ENCODE measurements at regions not wholly inside any gene's neighbourhood (a gene's known extent, or its start where the extent isn't known, plus 50 kb on each side); places are given as distances from the start of the nearest gene placed in this dataset.

GRCh38 chr1:60448850-60449249, 375.3 kb upstream of the C1orf87 start:
- POLR2A ChIA-PET = no interaction called here
- H3K4me3 ChIP-seq (ENCODE audit: low read length) = no peak overlapping the region
- H3K27ac ChIP-seq (ENCODE audit: low read depth, low read length) = no peak overlapping the region
- no peaks in the 10 kb centered on the region for H3K4me1 ChIP-seq (ENCODE audit: control insufficient read depth in 2 of 2, insufficient read depth in 2 of 2, low read length in 2 of 2)
- H3K27me3 ChIP-seq (ENCODE audit: control insufficient read depth in 2 of 2, insufficient read depth in 2 of 2, low read length in 2 of 2) = no peaks in the 10 kb centered on the region
- H3K9me3 Mint-ChIP-seq = peaks cover 0 to 23% (median 3%) of the 10 kb centered on the region in 11 donors
- H3K4me3 Mint-ChIP-seq = no peak overlapping the region
- ATAC-seq = no peak
- H3K9me3 ChIP-seq (ENCODE audit: control insufficient read depth in 2 of 3, low read length in 3 of 3) = no peaks in the 10 kb centered on the region
- no peak for DNase-seq
- H3K36me3 Mint-ChIP-seq = no peaks in the 10 kb centered on the region
- H3K36me3 ChIP-seq (ENCODE audit: control insufficient read depth in 2 of 3, insufficient read depth in 3 of 3, low read length in 3 of 3) = no peaks in the 10 kb centered on the region
- CTCF ChIA-PET = no interaction called here
- intact Hi-C loops (cut with micrococcal nuclease) = no loop called here
- no peaks in the 10 kb centered on the region for H3K4me1 Mint-ChIP-seq
- H3K27ac Mint-ChIP-seq = no peak overlapping the region
- H3K27me3 Mint-ChIP-seq = peaks cover 0 to 5% (median 0%) of the 10 kb centered on the region in 5 donors

GRCh38 chr1:60444680-60445079, 371.1 kb upstream of the C1orf87 start:
- H3K27ac ChIP-seq (ENCODE audit: low read depth, low read length) = no peak overlapping the region
- Mint-ChIP-seq H3K4me1 (no peaks in the 10 kb centered on the region), H3K27me3 (no peaks in the 10 kb centered on the region), H3K9me3 (peaks cover 0 to 16% (median 0%) of the 10 kb centered on the region in 11 donors), H3K36me3 (no peaks in the 10 kb centered on the region), H3K27ac (no peak overlapping the region), H3K4me3 (no peak overlapping the region)
- H3K36me3 ChIP-seq (ENCODE audit: control insufficient read depth in 2 of 3, insufficient read depth in 3 of 3, low read length in 3 of 3) = no peaks in the 10 kb centered on the region
- no peaks in the 10 kb centered on the region for H3K27me3 ChIP-seq (ENCODE audit: control insufficient read depth in 2 of 2, insufficient read depth in 2 of 2, low read length in 2 of 2)
- POLR2A ChIA-PET = no interaction called here
- no peaks in the 10 kb centered on the region for H3K9me3 ChIP-seq (ENCODE audit: control insufficient read depth in 2 of 3, low read length in 3 of 3)
- ATAC-seq (no peak), DNase-seq (no peak)
- intact Hi-C loops (cut with micrococcal nuclease) = no loop called here
- no peak overlapping the region for H3K4me3 ChIP-seq (ENCODE audit: low read length)
- H3K4me1 ChIP-seq (ENCODE audit: control insufficient read depth in 2 of 2, insufficient read depth in 2 of 2, low read length in 2 of 2) = no peaks in the 10 kb centered on the region
- CTCF ChIA-PET = no interaction called here

- DNase-seq = no peak
- Mint-ChIP-seq H3K36me3 (no peaks in the 10 kb centered on the region), H3K27ac (no peak overlapping the region), H3K4me3 (no peak overlapping the region), H3K27me3 (peaks cover 0 to 4% (median 0%) of the 10 kb centered on the region in 5 donors), H3K9me3 (peaks cover 3 to 27% (median 9%) of the 10 kb centered on the region in 11 donors), H3K4me1 (no peaks in the 10 kb centered on the region)
- ChIA-PET POLR2A (no interaction called here), CTCF (no interaction called here)
- intact Hi-C loops (cut with micrococcal nuclease) = no loop called here
- Histone ChIP-seq H3K27ac (ENCODE audit: low read depth, low read length) (no peak overlapping the region), H3K36me3 (ENCODE audit: control insufficient read depth in 2 of 3, insufficient read depth in 3 of 3, low read length in 3 of 3) (no peaks in the 10 kb centered on the region), H3K4me3 (ENCODE audit: low read length) (no peak overlapping the region), H3K9me3 (ENCODE audit: control insufficient read depth in 2 of 3, low read length in 3 of 3) (no peaks in the 10 kb centered on the region), H3K4me1 (ENCODE audit: control insufficient read depth in 2 of 2, insufficient read depth in 2 of 2, low read length in 2 of 2) (no peaks in the 10 kb centered on the region), H3K27me3 (ENCODE audit: control insufficient read depth in 2 of 2, insufficient read depth in 2 of 2, low read length in 2 of 2) (no peaks in the 10 kb centered on the region)
- no peak for ATAC-seq
Measured at GRCh38 chr1:60436186-60436585, 362.6 kb upstream of the C1orf87 start.

- H3K27ac Mint-ChIP-seq = no peak overlapping the region
- H3K4me3 Mint-ChIP-seq = no peak overlapping the region
- H3K36me3 Mint-ChIP-seq = no peaks in the 10 kb centered on the region
- peaks cover 4 to 23% (median 9%) of the 10 kb centered on the region in 11 donors for H3K9me3 Mint-ChIP-seq
- no peaks in the 10 kb centered on the region for H3K4me1 Mint-ChIP-seq
- ChIA-PET POLR2A (no interaction called here), CTCF (no interaction called here)
- H3K27me3 Mint-ChIP-seq = peaks cover 0 to 8% (median 0%) of the 10 kb centered on the region in 5 donors
- DNase-seq (no peak), ATAC-seq (no peak)
- Histone ChIP-seq H3K4me3 (ENCODE audit: low read length) (no peak overlapping the region), H3K9me3 (ENCODE audit: control insufficient read depth in 2 of 3, low read length in 3 of 3) (no peaks in the 10 kb centered on the region), H3K27ac (ENCODE audit: low read depth, low read length) (no peak overlapping the region), H3K4me1 (ENCODE audit: control insufficient read depth in 2 of 2, insufficient read depth in 2 of 2, low read length in 2 of 2) (no peaks in the 10 kb centered on the region), H3K36me3 (ENCODE audit: control insufficient read depth in 2 of 3, insufficient read depth in 3 of 3, low read length in 3 of 3) (no peaks in the 10 kb centered on the region), H3K27me3 (ENCODE audit: control insufficient read depth in 2 of 2, insufficient read depth in 2 of 2, low read length in 2 of 2) (no peaks in the 10 kb centered on the region)
- intact Hi-C loops (cut with micrococcal nuclease) = no loop called here
Measured at GRCh38 chr1:60431593-60431992, 358.0 kb upstream of the C1orf87 start.

GRCh38 chr1:60430375-60430774, 356.8 kb upstream of the C1orf87 start:
- H3K27me3 Mint-ChIP-seq = peaks cover 0 to 8% (median 0%) of the 10 kb centered on the region in 5 donors
- H3K4me3 Mint-ChIP-seq = no peak overlapping the region
- H3K4me1 Mint-ChIP-seq = no peaks in the 10 kb centered on the region
- ATAC-seq (no peak), DNase-seq (no peak)
- peaks cover 2 to 18% (median 8%) of the 10 kb centered on the region in 11 donors for H3K9me3 Mint-ChIP-seq
- CTCF ChIA-PET = no interaction called here
- H3K9me3 ChIP-seq (ENCODE audit: control insufficient read depth in 2 of 3, low read length in 3 of 3) = no peaks in the 10 kb centered on the region
- no peak overlapping the region for H3K27ac ChIP-seq (ENCODE audit: low read depth, low read length)
- H3K36me3 ChIP-seq (ENCODE audit: control insufficient read depth in 2 of 3, insufficient read depth in 3 of 3, low read length in 3 of 3) = no peaks in the 10 kb centered on the region
- POLR2A ChIA-PET = no interaction called here
- H3K4me1 ChIP-seq (ENCODE audit: control insufficient read depth in 2 of 2, insufficient read depth in 2 of 2, low read length in 2 of 2) = no peaks in the 10 kb centered on the region
- H3K27ac Mint-ChIP-seq = no peak overlapping the region
- no peaks in the 10 kb centered on the region for H3K27me3 ChIP-seq (ENCODE audit: control insufficient read depth in 2 of 2, insufficient read depth in 2 of 2, low read length in 2 of 2)
- no peaks in the 10 kb centered on the region for H3K36me3 Mint-ChIP-seq
- intact Hi-C loops (cut with micrococcal nuclease) = no loop called here
- H3K4me3 ChIP-seq (ENCODE audit: low read length) = no peak overlapping the region

- no peaks in the 10 kb centered on the region for H3K36me3 ChIP-seq (ENCODE audit: control insufficient read depth in 2 of 3, insufficient read depth in 3 of 3, low read length in 3 of 3)
- CTCF ChIA-PET = no interaction called here
- H3K27ac ChIP-seq (ENCODE audit: low read depth, low read length) = no peak overlapping the region
- POLR2A ChIA-PET = no interaction called here
- DNase-seq (no peak), ATAC-seq (no peak)
- Mint-ChIP-seq H3K36me3 (no peaks in the 10 kb centered on the region), H3K27ac (no peak overlapping the region), H3K27me3 (peaks cover 0 to 4% (median 0%) of the 10 kb centered on the region in 5 donors), H3K4me1 (no peaks in the 10 kb centered on the region), H3K4me3 (no peak overlapping the region), H3K9me3 (peaks cover 0 to 9% (median 2%) of the 10 kb centered on the region in 11 donors)
- intact Hi-C loops (cut with micrococcal nuclease) = no loop called here
- no peak overlapping the region for H3K4me3 ChIP-seq (ENCODE audit: low read length)
- no peaks in the 10 kb centered on the region for H3K9me3 ChIP-seq (ENCODE audit: control insufficient read depth in 2 of 3, low read length in 3 of 3)
- no peaks in the 10 kb centered on the region for H3K4me1 ChIP-seq (ENCODE audit: control insufficient read depth in 2 of 2, insufficient read depth in 2 of 2, low read length in 2 of 2)
- H3K27me3 ChIP-seq (ENCODE audit: control insufficient read depth in 2 of 2, insufficient read depth in 2 of 2, low read length in 2 of 2) = no peaks in the 10 kb centered on the region
Measured at GRCh38 chr1:60428127-60428526, 354.6 kb upstream of the C1orf87 start.

- no peaks in the 10 kb centered on the region for H3K4me1 Mint-ChIP-seq
- H3K27ac ChIP-seq (ENCODE audit: low read depth, low read length) = no peak overlapping the region
- no peak for DNase-seq
- CTCF ChIA-PET = no interaction called here
- H3K9me3 ChIP-seq (ENCODE audit: control insufficient read depth in 2 of 3, low read length in 3 of 3) = no peaks in the 10 kb centered on the region
- POLR2A ChIA-PET = no interaction called here
- no peaks in the 10 kb centered on the region for H3K36me3 Mint-ChIP-seq
- H3K9me3 Mint-ChIP-seq = peaks cover 0 to 8% (median 0%) of the 10 kb centered on the region in 11 donors
- H3K4me3 ChIP-seq (ENCODE audit: low read length) = no peak overlapping the region
- no peak overlapping the region for H3K4me3 Mint-ChIP-seq
- H3K27ac Mint-ChIP-seq = no peak overlapping the region
- intact Hi-C loops (cut with micrococcal nuclease) = no loop called here
- no peak for ATAC-seq
- H3K4me1 ChIP-seq (ENCODE audit: control insufficient read depth in 2 of 2, insufficient read depth in 2 of 2, low read length in 2 of 2) = no peaks in the 10 kb centered on the region
- peaks cover 0 to 4% (median 0%) of the 10 kb centered on the region in 5 donors for H3K27me3 Mint-ChIP-seq
- no peaks in the 10 kb centered on the region for H3K27me3 ChIP-seq (ENCODE audit: control insufficient read depth in 2 of 2, insufficient read depth in 2 of 2, low read length in 2 of 2)
- no peaks in the 10 kb centered on the region for H3K36me3 ChIP-seq (ENCODE audit: control insufficient read depth in 2 of 3, insufficient read depth in 3 of 3, low read length in 3 of 3)
Measured at GRCh38 chr1:60427701-60428100, 354.1 kb upstream of the C1orf87 start.
